WI38 (cell line): ENCODE measurements at regions not wholly inside any gene's neighbourhood (a gene's known extent, or its start where the extent isn't known, plus 50 kb on each side); places are given as distances from the start of the nearest gene placed in this dataset.

Experiments
- H3K4me3 ChIP-seq: 2 replicates; pipeline ENCODE4 v1.5.1; 2011; ENCODE audit warnings: low read depth, mild to moderate bottlenecking, control low read depth, low read length
- TF ChIP-seq, protein P1 (sequence below): IDR thresholded peaks from 2 replicates; pipeline ENCODE4 v1.5.1; 2012; ENCODE audit warnings: low read depth, mild to moderate bottlenecking, control low read depth, low read length

DNA sequence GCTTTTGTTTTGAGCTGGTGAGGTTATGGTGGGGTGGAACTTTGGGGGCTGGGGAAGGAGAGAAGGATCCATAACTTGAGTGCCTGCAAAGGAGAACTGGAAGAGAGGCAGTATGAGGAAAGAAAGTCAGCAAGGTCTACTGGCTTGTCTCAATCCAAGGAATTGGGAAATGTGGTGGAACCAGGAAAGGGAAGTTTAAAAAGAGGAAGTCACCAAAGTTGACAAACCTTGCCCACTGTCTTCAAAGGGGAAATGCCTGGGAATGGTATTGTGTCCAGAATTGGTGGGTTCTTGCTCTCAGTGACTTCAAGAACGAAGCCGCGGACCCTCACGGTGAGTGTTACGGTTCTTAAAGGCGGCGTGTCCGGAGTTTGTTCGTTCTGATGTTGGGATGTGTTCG lies 304.1 kb upstream of the FAM98A start:
- H3K4me3 ChIP-seq: no peak overlapping the region
- TF ChIP-seq, protein P1, sequence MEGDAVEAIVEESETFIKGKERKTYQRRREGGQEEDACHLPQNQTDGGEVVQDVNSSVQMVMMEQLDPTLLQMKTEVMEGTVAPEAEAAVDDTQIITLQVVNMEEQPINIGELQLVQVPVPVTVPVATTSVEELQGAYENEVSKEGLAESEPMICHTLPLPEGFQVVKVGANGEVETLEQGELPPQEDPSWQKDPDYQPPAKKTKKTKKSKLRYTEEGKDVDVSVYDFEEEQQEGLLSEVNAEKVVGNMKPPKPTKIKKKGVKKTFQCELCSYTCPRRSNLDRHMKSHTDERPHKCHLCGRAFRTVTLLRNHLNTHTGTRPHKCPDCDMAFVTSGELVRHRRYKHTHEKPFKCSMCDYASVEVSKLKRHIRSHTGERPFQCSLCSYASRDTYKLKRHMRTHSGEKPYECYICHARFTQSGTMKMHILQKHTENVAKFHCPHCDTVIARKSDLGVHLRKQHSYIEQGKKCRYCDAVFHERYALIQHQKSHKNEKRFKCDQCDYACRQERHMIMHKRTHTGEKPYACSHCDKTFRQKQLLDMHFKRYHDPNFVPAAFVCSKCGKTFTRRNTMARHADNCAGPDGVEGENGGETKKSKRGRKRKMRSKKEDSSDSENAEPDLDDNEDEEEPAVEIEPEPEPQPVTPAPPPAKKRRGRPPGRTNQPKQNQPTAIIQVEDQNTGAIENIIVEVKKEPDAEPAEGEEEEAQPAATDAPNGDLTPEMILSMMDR: no peak

DNA sequence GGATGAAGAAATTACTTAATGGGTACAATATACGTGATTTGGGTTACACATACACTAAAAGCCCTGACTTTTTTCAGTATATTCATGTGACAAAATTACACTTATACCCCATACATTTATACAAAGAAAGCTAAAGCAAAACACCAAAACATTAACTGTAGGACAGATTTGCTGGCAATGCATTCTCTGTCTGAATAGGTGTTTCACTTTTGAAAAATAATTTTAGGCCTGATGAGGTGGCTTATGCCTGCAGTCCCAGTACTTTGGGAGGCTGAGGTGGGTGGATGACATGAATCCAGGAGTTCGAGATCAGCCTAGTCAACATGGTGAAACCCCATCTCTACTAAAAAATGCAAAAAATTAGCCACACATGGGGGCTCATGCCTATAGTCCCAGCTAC lies 301.5 kb upstream of the FAM98A start:
- TF ChIP-seq, protein P1: no peak
- H3K4me3 ChIP-seq: no peak overlapping the region

DNA sequence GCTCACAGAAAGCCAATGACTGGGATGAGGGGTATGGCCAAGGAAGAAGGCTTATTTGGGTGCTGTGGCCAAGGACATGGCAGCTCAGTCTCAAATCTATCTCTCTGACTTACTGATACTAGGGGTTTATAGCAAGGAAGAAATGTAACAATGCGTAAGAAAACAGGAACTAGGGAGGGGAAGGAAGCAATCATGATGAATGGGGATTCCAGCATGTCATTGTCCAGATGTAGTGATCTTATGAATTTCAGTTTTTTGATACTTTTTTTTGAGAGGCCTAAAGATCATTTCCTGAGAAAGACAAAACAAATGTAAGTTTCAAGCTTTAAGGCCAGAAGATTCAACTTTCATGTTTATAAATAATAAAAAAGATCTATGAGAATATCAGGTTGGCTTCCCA lies 298.6 kb upstream of the FAM98A start:
- TF ChIP-seq, protein P1: no peak
- H3K4me3 ChIP-seq: no peak overlapping the region

GRCh38 chr2:33893824-33894223 lies 294.7 kb upstream of the FAM98A start:
- H3K4me3 ChIP-seq: no peak overlapping the region

DNA sequence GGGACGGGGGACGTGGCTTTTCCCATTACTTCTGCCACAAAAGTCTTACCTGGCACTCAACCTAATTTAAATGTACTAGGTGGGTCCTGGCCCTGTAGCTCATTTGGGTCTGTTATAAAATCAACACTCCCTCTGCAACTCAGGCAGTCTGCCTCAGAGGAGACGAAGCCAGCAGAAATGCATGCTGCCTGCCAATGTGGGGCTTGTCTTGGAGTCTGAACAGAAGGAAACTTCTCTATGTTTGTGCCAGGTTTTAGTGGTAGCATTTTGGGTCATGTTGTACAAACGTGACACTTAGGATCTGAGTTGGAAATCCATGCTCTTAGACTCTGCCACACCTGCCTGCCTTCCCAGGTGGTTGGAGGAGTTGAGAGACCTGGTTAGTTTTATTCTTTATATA lies 292.5 kb upstream of the FAM98A start:
- TF ChIP-seq, protein P1: no peak
- no peak overlapping the region for H3K4me3 ChIP-seq

More at GRCh38 chr2:33893824-33894223, 294.7 kb upstream of the FAM98A start:
- TF ChIP-seq, protein P1: no peak

DNA sequence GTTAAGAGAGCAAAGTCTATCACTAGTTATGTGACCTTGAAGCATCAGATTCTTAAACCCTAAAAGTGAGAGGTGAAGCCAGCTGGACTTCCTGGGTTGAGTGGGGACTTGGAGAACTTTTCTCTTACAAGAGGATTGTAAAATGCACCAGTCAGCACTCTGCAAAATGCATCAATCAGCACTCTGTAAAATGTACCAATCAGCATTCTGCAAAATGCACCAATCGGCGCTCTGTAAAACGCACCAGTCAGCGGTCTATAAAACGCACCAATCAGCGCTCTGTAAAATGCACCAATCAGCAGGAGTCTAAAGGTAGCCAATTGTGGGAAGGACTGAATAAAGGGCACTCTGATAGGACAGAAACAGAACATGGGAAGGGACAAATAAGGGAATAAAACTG lies 291.6 kb upstream of the FAM98A start:
- TF ChIP-seq, protein P1: no peak
- H3K4me3 ChIP-seq: no peak overlapping the region

GRCh38 chr2:33877348-33878016 lies 278.4 kb upstream of the FAM98A start:
- TF ChIP-seq, protein P1: no peak

More at GRCh38 chr2:33877348-33878016, 278.4 kb upstream of the FAM98A start:
- H3K4me3 ChIP-seq: no peak overlapping the region
